ENCODE measurements at regions not wholly inside any gene's neighbourhood (a gene's known extent, or its start where the extent isn't known, plus 50 kb on each side); places are given as distances from the start of the nearest gene placed in this dataset.

DNA sequence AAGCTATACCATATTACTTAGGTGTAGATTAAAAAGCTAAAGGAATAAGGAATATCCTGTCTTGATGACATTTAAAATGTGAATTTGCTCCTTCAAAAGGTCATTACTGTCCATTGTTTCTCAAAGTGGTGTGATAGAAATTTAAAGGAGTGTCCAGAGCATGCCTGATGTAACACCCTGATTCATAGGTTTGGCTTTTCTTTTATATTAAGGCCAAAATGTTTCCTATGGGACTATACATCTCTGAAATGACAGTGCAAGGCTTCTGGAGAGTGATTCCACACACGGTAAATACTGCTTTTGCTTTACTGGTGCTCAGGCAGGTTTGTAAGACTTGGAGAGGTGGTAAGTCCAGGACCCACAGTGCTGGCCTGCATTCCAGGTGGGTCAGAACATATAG, 289.9 kb downstream of the RFC3 start:
- DNase-seq (ENCODE audit: low read depth, low spot score) = no peak

- no peak for DNase-seq (ENCODE audit: low read depth, low spot score)
Measured at GRCh38 chr13:34108410-34108809, 290.5 kb downstream of the RFC3 start.

- DNase-seq (ENCODE audit: low read depth, low spot score) = no peak
Measured at GRCh38 chr13:34114581-34114980, 296.6 kb downstream of the RFC3 start.

GRCh38 chr13:34116651-34117050, 298.7 kb downstream of the RFC3 start:
- no peak for DNase-seq (ENCODE audit: low read depth, low spot score)

DNA sequence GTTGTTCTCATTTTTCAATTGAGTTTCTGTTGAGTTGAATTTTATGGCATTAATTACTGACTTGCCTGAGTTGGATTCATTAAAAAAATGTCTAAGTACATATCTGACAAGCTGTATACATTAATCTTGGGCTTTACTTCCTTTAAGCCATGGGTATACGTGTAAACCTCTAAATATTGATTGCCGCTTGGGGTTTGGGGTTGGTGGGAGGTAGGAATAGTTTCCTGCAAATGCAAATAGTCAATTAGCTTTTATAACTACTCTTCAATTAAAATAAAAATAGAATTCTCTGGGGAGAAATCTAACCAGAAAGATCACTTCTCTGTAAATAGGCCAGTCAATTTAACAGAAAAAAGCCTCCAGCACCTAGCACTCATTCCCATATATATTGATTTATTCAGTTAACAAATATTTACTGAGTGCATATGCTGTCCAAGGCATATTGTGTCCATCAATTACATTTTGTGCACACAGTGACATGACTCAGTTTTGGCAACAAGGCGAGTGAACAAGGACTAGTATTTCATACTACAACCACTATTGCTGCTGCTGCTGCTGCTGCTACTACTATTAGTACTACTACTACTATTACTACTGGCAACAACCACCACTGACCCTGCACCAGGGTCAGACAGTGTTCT, 306.8 kb downstream of the RFC3 start:
- no peak for DNase-seq (ENCODE audit: low read depth, low spot score)

DNA sequence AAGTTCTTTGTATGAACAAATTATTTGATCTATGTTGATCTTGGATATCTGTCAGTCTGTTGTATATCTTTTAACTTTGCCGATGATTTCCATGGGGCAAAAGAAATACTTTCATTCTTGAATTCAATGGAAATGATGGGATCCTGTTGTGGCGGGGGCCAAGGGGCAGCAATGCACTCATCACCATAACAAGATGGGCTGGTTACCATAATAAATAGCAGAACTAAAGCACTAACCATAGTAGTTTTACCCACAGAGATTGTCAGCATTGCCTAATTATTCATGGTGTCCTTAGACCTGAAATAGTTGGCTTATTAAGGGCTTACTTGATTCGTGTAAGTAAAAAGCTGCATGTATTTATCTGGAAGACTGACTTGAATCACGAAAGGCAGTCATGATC, 309.6 kb downstream of the RFC3 start:
- no peak for DNase-seq (ENCODE audit: low read depth, low spot score)

- DNase-seq (ENCODE audit: low read depth, low spot score) = no peak
Measured at GRCh38 chr13:34128661-34129060, 310.7 kb downstream of the RFC3 start.

GRCh38 chr13:34129436-34129835, 311.5 kb downstream of the RFC3 start:
- no peak for DNase-seq (ENCODE audit: low read depth, low spot score)

DNA sequence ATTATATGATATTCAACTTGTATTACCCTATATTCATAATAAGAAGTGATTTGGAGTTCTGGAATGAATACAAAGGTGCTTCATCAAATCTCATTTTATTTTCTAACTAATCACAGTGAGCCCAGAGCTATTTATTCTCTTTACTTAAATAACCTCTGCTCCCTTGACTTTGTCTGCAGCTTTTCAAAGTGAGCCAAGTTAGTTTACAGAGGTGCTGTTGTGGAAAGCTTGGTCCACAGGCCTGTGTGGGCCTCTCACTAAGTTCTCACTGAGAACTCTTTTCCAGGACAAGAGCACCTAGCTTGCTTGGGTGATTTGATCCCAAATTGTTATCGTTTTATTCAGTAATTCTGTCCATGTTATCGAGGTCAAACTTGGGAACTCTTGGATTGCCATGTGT, 319.3 kb downstream of the RFC3 start:
- no peak for DNase-seq (ENCODE audit: low read depth, low spot score)

DNA sequence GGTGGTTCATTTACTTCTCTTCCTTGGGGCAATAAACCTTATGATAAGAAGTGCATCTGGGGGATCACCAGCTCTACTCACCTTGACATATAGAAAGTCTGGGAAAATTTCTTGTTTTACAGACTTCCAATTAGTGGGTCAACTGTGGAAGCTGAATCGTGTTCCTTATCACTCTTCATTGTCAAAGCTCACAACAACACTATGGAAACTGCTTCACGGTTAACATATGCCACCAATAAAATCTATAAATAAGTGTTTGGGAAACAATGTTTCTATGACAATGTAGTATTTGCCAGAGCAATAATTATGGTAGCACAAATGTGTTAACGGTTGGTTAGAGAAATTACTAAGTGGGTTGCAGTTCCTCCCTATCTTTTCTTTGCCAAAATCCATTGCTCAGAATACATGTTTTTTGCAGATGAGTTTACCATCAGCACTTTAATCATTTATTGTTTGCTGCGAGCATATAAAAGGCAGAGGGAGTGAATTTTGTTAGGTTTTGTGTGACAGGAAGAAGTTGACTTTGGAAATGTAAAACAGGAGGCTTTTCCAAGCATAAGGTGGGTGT, 321.8 kb downstream of the RFC3 start:
- DNase-seq (ENCODE audit: low read depth, low spot score) = no peak

DNA sequence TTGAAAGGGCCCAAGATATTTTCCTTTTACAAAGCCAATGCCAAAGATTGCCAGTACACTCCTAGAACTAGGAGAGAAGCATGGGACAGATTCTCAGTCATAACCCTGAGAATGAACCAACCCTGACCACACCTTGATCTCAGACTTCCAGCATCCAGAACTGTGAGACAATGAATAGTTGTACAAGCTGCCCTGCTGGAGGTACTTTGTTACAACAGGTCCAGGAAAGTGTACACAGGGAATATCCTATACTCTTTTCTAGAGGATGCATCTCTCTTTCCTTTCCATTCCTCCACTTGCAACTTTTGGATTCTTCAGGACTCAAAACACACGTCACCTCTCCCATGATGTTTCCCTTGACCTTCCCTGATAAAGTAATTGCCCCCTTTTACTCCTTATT, 325.7 kb downstream of the RFC3 start:
- DNase-seq (ENCODE audit: low read depth, low spot score) = no peak

GRCh38 chr13:34144142-34144541, 326.2 kb downstream of the RFC3 start:
- DNase-seq (ENCODE audit: low read depth, low spot score) = no peak

GRCh38 chr13:34145061-34145460, 327.1 kb downstream of the RFC3 start:
- DNase-seq (ENCODE audit: low read depth, low spot score) = no peak

DNA sequence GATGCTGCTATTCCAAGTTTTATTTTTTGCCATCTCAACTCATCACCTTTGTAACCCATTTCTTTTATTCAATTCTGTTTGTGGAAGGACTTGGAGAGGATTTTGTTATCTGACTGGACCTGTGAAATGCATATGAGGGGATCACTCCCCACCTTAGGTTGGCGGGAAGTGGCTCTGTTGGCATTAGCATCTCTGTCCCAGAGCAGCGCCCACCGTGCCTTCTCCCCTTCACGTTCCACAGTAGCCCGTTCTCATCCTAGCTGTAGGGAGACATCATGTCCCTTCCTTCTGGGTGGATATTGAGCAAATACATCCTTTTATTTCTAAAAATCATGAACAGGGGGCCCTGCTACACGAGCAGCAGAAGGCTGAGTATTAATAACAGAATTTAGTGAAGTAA, 330.4 kb downstream of the RFC3 start:
- DNase-seq (ENCODE audit: low read depth, low spot score) = no peak

- no peak for DNase-seq (ENCODE audit: low read depth, low spot score)
Measured at GRCh38 chr13:34151885-34152284, 333.9 kb downstream of the RFC3 start.

DNA sequence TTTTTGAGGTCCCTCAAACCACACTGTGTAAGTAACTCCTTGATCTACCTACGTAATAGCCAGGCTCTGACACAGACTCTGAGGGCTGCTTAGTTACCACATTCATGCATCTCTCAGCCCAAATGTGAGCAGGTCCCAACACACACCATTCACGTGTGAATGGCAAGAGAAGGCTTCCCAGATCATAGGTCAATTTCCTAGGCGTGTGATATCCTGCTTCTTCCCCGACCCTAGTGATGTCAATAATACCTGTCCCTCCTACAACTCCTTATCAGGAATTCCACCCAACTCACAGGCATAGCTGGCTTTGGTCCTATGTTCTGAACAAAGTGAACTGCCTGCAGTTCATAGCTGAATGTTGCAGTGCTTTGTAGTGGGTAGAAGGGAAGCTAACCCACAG, 334.5 kb downstream of the RFC3 start:
- DNase-seq (ENCODE audit: low read depth, low spot score) = no peak

- DNase-seq (ENCODE audit: low read depth, low spot score) = no peak
Measured at GRCh38 chr13:34152996-34153395, 335.0 kb downstream of the RFC3 start.

DNA sequence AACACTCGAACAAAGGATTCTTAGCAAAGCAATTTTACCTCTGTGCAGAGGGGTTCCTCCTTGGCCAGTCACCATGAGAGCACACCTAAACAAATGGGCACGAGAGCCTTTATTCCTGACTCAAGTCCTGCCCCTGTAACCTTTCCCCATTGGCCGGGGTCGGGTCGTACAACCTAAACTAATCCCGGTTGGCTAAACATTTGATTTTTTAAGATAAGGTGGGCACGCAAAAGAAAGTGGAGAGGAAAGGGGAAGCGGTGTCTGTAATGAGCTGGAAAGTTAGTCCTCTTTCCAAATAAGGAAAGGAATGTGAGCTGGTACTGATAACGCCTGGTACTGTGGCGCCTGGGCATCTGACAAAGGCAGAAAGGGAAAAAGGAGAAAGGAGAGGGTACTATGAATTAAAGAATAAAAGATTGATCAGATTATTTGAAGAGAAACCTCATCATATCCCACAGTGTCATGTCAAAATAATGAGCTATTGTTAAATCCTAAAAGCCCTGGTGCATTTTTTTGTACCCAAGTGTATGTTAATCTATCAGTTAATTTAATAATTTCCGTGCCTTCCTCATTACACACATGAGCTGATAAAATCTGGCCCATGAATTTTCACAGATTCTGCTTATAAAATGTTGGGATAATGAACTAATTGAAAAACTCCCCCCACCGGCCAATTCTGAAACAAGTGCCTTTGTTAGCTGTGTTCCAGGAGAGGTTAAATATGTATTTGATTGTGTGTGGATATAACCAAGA, 335.7 kb downstream of the RFC3 start:
- peak; percentile 22 for DNase-seq (ENCODE audit: low read depth, low spot score)

- DNase-seq (ENCODE audit: low read depth, low spot score) = peak; percentile 46
Measured at GRCh38 chr13:34155931-34156607, 338.1 kb downstream of the RFC3 start.

GRCh38 chr13:34156841-34157365, 339.0 kb downstream of the RFC3 start:
- DNase-seq (ENCODE audit: low read depth, low spot score) = peak; percentile 98

DNA sequence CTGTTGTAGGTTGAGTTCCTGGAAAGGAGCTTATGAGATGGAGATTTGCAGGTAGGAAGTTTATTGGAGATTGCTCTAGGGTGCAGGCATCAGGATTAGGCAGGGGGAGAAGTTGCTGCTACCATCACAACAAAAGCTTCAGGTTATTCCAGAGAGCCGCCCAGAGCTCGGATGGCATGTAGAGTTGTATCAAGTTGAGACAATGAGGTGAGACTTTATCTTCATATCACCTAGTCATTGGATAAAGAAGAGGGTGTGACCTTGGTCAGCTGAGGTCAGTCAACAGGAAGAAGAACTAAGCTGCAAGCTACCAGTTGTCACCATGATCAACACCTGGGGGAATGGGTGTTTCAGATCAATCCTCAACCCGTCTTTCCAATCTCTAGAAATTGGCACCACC, 342.0 kb downstream of the RFC3 start:
- DNase-seq (ENCODE audit: low read depth, low spot score) = no peak

GRCh38 chr13:34161931-34162543, 344.1 kb downstream of the RFC3 start:
- peak; percentile 58 for DNase-seq (ENCODE audit: low read depth, low spot score)
